GM23338 (cell line): ENCODE measurements at regions not wholly inside any gene's neighbourhood (a gene's known extent, or its start where the extent isn't known, plus 50 kb on each side); places are given as distances from the start of the nearest gene placed in this dataset.

Experiments
- ATAC-seq: fragments of 200-7000 bp; cut with Tn5 transposase; 3 replicates; pipeline ENCODE4 v1.9.1; 2020
- DNase-seq: peaks from one replicate; pipeline ENCODE4 v3.0.0-alpha.2; 2015; ENCODE audit warnings: low spot score
- H2AFZ ChIP-seq: fragments of 200-600 bp; sonication (generic); 2 replicates; pipeline ENCODE4 v1.8.0; 2016; ENCODE audit warnings: antibody characterized with exemption, mild to moderate bottlenecking, moderate library complexity
- H3F3A ChIP-seq: fragments of 200-600 bp; sonication (generic); replicated peaks from 2 replicates; pipeline ENCODE4 v1.8.0; 2017; ENCODE audit warnings: antibody characterized with exemption, mixed run types, low read depth
- H3K27ac ChIP-seq: fragments of 200-600 bp; sonication (generic); 2 replicates; pipeline ENCODE4 v1.6.1; 2016; ENCODE audit warnings: low read depth
- H3K27me3 ChIP-seq: fragments of 200-600 bp; sonication (generic); 2 replicates; pipeline ENCODE4 v1.8.0; 2016; ENCODE audit warnings: mild to moderate bottlenecking, mixed run types, moderate library complexity; ENCODE audit not compliant: insufficient read depth
- H3K36me3 ChIP-seq: fragments of 200-600 bp; sonication (generic); 2 replicates; pipeline ENCODE4 v1.8.0; 2016; ENCODE audit warnings: mild to moderate bottlenecking; ENCODE audit not compliant: insufficient read depth
- H3K4me1 ChIP-seq: fragments of 200-600 bp; sonication (generic); 2 replicates; pipeline ENCODE4 v1.8.0; 2016; ENCODE audit warnings: mild to moderate bottlenecking, moderate library complexity; ENCODE audit not compliant: insufficient read depth
- H3K4me2 ChIP-seq: fragments of 200-600 bp; sonication (generic); 2 replicates; pipeline ENCODE4 v1.7.1; 2017; ENCODE audit warnings: mixed run types
- H3K4me3 ChIP-seq: fragments of 200-600 bp; sonication (generic); 2 replicates; pipeline ENCODE4 v1.6.1; 2016; ENCODE audit warnings: mixed run types
- H3K79me2 ChIP-seq: fragments of 200-600 bp; sonication (generic); replicated peaks from 2 replicates; pipeline ENCODE4 v1.8.0; 2017; ENCODE audit warnings: mild to moderate bottlenecking; ENCODE audit not compliant: insufficient read depth
- H3K9me2 ChIP-seq: fragments of 200-600 bp; sonication (generic); 2 replicates; pipeline ENCODE4 v1.8.0; 2017; ENCODE audit not compliant: insufficient read depth
- H4K20me1 ChIP-seq: fragments of 200-600 bp; sonication (generic); replicated peaks from 2 replicates; pipeline ENCODE4 v1.8.0; 2017; ENCODE audit warnings: mild to moderate bottlenecking; ENCODE audit not compliant: insufficient read depth
- H3K27ac Mint-ChIP-seq: 2 replicates; pipeline ENCODE4 v1.8.0; 2020; ENCODE audit warnings: inconsistent platforms, mild to moderate bottlenecking, moderate library complexity, mixed read lengths
- H3K27me3 Mint-ChIP-seq: 3 replicates; pipeline ENCODE4 v1.8.0; 2022; ENCODE audit warnings: low read depth, mild to moderate bottlenecking, moderate library complexity, mixed read lengths, inconsistent platforms; ENCODE audit not compliant: insufficient read depth, poor library complexity
- H3K36me3 Mint-ChIP-seq: 3 replicates; pipeline ENCODE4 v1.8.0; 2021; ENCODE audit warnings: low read depth, mild to moderate bottlenecking, inconsistent platforms, moderate library complexity, mixed read lengths
- H3K4me1 Mint-ChIP-seq: 3 replicates; pipeline ENCODE4 v1.8.0; 2020; ENCODE audit warnings: mild to moderate bottlenecking, inconsistent platforms, mixed read lengths
- H3K4me3 Mint-ChIP-seq: 3 replicates; pipeline ENCODE4 v1.8.0; 2021; ENCODE audit warnings: moderate library complexity, mild to moderate bottlenecking, inconsistent platforms, mixed read lengths
- H3K9me3 Mint-ChIP-seq: 3 replicates; pipeline ENCODE4 v1.8.0; 2020; ENCODE audit warnings: moderate library complexity, mild to moderate bottlenecking, inconsistent platforms, mixed read lengths
- CREB1 ChIP-seq: fragments of 250-450 bp; sonication (Bioruptor Pico); IDR thresholded peaks from 2 replicates; pipeline ENCODE4 v1.5.0; 2020; ENCODE audit warnings: low read depth, mild to moderate bottlenecking, moderate library complexity
- EZH2 ChIP-seq: fragments of 200-600 bp; sonication (generic); IDR thresholded peaks from one replicate; pipeline ENCODE4 v1.8.0; 2017; ENCODE audit warnings: antibody characterized with exemption, mild to moderate bottlenecking, low read depth; ENCODE audit not compliant: unreplicated experiment
- EZH2phosphoT487 ChIP-seq: fragments of 200-600 bp; sonication (generic); IDR thresholded peaks from one replicate; pipeline ENCODE4 v1.8.1; 2018; ENCODE audit warnings: antibody characterized with exemption; ENCODE audit not compliant: unreplicated experiment
- JUNB ChIP-seq: IDR thresholded peaks from one replicate; pipeline ENCODE4 v1.6.1; 2016; ENCODE audit warnings: antibody characterized with exemption; ENCODE audit not compliant: unreplicated experiment
- NANOG ChIP-seq: IDR thresholded peaks from 2 replicates; pipeline ENCODE4 v1.6.1; 2016; ENCODE audit warnings: antibody characterized with exemption, borderline replicate concordance
- POLR2AphosphoS5 ChIP-seq: IDR thresholded peaks from 2 replicates; pipeline ENCODE4 v1.6.1; 2016; ENCODE audit warnings: antibody characterized with exemption, low read depth
- STAT1 ChIP-seq: IDR thresholded peaks from one replicate; pipeline ENCODE4 v1.6.1; 2016; ENCODE audit warnings: antibody characterized with exemption; ENCODE audit not compliant: unreplicated experiment
- ZNF114 ChIP-seq: fragments of 250-450 bp; sonication (Bioruptor Pico); IDR thresholded peaks from 2 replicates; pipeline ENCODE4 v1.5.0; 2020; ENCODE audit warnings: mild to moderate bottlenecking, moderate library complexity
- ZNF331 ChIP-seq: fragments of 250-450 bp; sonication (Bioruptor Pico); IDR thresholded peaks from 2 replicates; pipeline ENCODE4 v1.5.0; 2020; ENCODE audit warnings: low read depth, mild to moderate bottlenecking, moderate library complexity
- TF ChIP-seq, protein P1 (sequence below): fragments of 250-450 bp; sonication (Bioruptor Pico); IDR thresholded peaks from 2 replicates; pipeline ENCODE4 v1.5.0; 2020; ENCODE audit warnings: mild to moderate bottlenecking, moderate library complexity
- TF ChIP-seq, protein P2 (sequence below): IDR thresholded peaks from 2 replicates; pipeline ENCODE4 v1.6.1; 2016; ENCODE audit warnings: antibody characterized with exemption
- TF ChIP-seq, protein P3 (sequence below): IDR thresholded peaks from one replicate; pipeline ENCODE4 v1.6.1; 2018; ENCODE audit warnings: antibody characterized with exemption; ENCODE audit not compliant: unreplicated experiment
- TF ChIP-seq, protein P4 (sequence below), 2 experiments: fragments of 200-600 bp in 1 of 2; sonication (generic) in 1 of 2; conservative IDR thresholded peaks; 2 replicates each; pipeline versions ENCODE4 v1.5.1 to v1.6.1; 2016 to 2017; ENCODE audit warnings: antibody characterized with exemption in 2 of 2, low read depth in 2 of 2, mild to moderate bottlenecking in 2 of 2, moderate library complexity in 1 of 2

DNA sequence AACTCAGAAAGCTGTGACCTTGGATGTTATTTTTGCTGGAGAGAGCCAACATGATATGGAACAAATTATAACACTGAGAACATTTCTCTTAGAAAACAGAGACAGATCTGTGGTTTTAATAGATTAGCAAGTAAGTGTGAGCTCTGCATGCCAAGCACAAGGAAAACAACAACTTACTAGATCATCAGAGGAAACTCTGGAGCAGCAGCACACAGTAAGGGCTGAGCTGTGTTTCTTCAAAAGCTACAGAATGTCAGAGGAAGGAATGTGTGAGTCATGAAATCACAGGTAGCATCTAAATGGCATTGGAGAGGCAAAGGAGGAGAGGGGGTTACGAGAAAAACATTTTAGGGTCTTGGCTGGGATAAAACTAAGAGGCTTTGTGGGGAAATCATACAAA, 283.4 kb upstream of the FZD8 start:
- Histone ChIP-seq H3K27me3 (no peaks in the 10 kb centered on the region), H3K36me3 (no peaks in the 10 kb centered on the region), H3K79me2 (no peaks in the 10 kb centered on the region), H3F3A (no peaks in the 10 kb centered on the region), H3K4me1 (peaks cover 8% of the 10 kb centered on the region), H4K20me1 (no peaks in the 10 kb centered on the region), H2AFZ (no peak overlapping the region), H3K9me2 (no peaks in the 10 kb centered on the region; the same call in 1 of the 2 replicates), H3K4me3 (no peak overlapping the region), H3K4me2 (no peak overlapping the region), H3K27ac (no peak overlapping the region)
- H3K36me3 Mint-ChIP-seq = no peaks in the 10 kb centered on the region
- peak; percentile 65 for DNase-seq
- peak overlapping the region; percentile 12 for H3K27ac Mint-ChIP-seq
- H3K4me3 Mint-ChIP-seq = no peak overlapping the region
- no peaks in the 10 kb centered on the region for H3K9me3 Mint-ChIP-seq
- H3K27me3 Mint-ChIP-seq = peaks cover 3% of the 10 kb centered on the region
- peak; percentile 86 for ATAC-seq
- H3K4me1 Mint-ChIP-seq = peaks cover 36% of the 10 kb centered on the region
- no peak for TF ChIP-seq NANOG
- TF ChIP-seq POLR2AphosphoS5 = no peak
- TF ChIP-seq JUNB = no peak
- no peak for TF ChIP-seq ZNF114 (CRISPR knock-in tag)
- TF ChIP-seq, protein P1, sequence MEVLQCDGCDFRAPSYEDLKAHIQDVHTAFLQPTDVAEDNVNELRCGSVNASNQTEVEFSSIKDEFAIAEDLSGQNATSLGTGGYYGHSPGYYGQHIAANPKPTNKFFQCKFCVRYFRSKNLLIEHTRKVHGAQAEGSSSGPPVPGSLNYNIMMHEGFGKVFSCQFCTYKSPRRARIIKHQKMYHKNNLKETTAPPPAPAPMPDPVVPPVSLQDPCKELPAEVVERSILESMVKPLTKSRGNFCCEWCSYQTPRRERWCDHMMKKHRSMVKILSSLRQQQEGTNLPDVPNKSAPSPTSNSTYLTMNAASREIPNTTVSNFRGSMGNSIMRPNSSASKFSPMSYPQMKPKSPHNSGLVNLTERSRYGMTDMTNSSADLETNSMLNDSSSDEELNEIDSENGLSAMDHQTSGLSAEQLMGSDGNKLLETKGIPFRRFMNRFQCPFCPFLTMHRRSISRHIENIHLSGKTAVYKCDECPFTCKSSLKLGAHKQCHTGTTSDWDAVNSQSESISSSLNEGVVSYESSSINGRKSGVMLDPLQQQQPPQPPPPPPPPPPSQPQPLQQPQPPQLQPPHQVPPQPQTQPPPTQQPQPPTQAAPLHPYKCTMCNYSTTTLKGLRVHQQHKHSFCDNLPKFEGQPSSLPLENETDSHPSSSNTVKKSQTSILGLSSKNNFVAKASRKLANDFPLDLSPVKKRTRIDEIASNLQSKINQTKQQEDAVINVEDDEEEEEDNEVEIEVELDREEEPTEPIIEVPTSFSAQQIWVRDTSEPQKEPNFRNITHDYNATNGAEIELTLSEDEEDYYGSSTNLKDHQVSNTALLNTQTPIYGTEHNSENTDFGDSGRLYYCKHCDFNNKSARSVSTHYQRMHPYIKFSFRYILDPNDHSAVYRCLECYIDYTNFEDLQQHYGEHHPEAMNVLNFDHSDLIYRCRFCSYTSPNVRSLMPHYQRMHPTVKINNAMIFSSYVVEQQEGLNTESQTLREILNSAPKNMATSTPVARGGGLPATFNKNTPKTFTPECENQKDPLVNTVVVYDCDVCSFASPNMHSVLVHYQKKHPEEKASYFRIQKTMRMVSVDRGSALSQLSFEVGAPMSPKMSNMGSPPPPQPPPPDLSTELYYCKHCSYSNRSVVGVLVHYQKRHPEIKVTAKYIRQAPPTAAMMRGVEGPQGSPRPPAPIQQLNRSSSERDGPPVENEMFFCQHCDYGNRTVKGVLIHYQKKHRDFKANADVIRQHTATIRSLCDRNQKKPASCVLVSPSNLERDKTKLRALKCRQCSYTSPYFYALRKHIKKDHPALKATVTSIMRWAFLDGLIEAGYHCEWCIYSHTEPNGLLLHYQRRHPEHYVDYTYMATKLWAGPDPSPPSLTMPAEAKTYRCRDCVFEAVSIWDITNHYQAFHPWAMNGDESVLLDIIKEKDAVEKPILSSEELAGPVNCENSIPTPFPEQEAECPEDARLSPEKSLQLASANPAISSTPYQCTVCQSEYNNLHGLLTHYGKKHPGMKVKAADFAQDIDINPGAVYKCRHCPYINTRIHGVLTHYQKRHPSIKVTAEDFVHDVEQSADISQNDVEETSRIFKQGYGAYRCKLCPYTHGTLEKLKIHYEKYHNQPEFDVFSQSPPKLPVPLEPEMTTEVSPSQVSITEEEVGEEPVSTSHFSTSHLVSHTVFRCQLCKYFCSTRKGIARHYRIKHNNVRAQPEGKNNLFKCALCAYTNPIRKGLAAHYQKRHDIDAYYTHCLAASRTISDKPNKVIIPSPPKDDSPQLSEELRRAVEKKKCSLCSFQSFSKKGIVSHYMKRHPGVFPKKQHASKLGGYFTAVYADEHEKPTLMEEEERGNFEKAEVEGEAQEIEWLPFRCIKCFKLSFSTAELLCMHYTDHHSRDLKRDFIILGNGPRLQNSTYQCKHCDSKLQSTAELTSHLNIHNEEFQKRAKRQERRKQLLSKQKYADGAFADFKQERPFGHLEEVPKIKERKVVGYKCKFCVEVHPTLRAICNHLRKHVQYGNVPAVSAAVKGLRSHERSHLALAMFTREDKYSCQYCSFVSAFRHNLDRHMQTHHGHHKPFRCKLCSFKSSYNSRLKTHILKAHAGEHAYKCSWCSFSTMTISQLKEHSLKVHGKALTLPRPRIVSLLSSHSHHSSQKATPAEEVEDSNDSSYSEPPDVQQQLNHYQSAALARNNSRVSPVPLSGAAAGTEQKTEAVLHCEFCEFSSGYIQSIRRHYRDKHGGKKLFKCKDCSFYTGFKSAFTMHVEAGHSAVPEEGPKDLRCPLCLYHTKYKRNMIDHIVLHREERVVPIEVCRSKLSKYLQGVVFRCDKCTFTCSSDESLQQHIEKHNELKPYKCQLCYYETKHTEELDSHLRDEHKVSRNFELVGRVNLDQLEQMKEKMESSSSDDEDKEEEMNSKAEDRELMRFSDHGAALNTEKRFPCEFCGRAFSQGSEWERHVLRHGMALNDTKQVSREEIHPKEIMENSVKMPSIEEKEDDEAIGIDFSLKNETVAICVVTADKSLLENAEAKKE (CRISPR knock-in tag) = no peak
- no peak for TF ChIP-seq STAT1
- TF ChIP-seq, protein P2, sequence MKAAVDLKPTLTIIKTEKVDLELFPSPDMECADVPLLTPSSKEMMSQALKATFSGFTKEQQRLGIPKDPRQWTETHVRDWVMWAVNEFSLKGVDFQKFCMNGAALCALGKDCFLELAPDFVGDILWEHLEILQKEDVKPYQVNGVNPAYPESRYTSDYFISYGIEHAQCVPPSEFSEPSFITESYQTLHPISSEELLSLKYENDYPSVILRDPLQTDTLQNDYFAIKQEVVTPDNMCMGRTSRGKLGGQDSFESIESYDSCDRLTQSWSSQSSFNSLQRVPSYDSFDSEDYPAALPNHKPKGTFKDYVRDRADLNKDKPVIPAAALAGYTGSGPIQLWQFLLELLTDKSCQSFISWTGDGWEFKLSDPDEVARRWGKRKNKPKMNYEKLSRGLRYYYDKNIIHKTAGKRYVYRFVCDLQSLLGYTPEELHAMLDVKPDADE = no peak
- TF ChIP-seq EZH2phosphoT487 = no peak
- TF ChIP-seq CREB1 (CRISPR knock-in tag) = no peak
- no peak for TF ChIP-seq EZH2
- TF ChIP-seq, protein P3, sequence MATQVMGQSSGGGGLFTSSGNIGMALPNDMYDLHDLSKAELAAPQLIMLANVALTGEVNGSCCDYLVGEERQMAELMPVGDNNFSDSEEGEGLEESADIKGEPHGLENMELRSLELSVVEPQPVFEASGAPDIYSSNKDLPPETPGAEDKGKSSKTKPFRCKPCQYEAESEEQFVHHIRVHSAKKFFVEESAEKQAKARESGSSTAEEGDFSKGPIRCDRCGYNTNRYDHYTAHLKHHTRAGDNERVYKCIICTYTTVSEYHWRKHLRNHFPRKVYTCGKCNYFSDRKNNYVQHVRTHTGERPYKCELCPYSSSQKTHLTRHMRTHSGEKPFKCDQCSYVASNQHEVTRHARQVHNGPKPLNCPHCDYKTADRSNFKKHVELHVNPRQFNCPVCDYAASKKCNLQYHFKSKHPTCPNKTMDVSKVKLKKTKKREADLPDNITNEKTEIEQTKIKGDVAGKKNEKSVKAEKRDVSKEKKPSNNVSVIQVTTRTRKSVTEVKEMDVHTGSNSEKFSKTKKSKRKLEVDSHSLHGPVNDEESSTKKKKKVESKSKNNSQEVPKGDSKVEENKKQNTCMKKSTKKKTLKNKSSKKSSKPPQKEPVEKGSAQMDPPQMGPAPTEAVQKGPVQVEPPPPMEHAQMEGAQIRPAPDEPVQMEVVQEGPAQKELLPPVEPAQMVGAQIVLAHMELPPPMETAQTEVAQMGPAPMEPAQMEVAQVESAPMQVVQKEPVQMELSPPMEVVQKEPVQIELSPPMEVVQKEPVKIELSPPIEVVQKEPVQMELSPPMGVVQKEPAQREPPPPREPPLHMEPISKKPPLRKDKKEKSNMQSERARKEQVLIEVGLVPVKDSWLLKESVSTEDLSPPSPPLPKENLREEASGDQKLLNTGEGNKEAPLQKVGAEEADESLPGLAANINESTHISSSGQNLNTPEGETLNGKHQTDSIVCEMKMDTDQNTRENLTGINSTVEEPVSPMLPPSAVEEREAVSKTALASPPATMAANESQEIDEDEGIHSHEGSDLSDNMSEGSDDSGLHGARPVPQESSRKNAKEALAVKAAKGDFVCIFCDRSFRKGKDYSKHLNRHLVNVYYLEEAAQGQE = no peak
- TF ChIP-seq ZNF331 (CRISPR knock-in tag) = no peak
- TF ChIP-seq, protein P4, sequence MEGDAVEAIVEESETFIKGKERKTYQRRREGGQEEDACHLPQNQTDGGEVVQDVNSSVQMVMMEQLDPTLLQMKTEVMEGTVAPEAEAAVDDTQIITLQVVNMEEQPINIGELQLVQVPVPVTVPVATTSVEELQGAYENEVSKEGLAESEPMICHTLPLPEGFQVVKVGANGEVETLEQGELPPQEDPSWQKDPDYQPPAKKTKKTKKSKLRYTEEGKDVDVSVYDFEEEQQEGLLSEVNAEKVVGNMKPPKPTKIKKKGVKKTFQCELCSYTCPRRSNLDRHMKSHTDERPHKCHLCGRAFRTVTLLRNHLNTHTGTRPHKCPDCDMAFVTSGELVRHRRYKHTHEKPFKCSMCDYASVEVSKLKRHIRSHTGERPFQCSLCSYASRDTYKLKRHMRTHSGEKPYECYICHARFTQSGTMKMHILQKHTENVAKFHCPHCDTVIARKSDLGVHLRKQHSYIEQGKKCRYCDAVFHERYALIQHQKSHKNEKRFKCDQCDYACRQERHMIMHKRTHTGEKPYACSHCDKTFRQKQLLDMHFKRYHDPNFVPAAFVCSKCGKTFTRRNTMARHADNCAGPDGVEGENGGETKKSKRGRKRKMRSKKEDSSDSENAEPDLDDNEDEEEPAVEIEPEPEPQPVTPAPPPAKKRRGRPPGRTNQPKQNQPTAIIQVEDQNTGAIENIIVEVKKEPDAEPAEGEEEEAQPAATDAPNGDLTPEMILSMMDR (conservative IDR thresholded peaks at IDR 0.05; ENCODE audit: low read depth in 2 of 2) = no peak
